Liver (tissue), 8 donors: ENCODE measurements at regions not wholly inside any gene's neighbourhood (a gene's known extent, or its start where the extent isn't known, plus 50 kb on each side); places are given as distances from the start of the nearest gene placed in this dataset.

ENCODE experiments used
- DNase-seq: peaks from one replicate; pipeline ENCODE4 v3.0.0-alpha.2; 2017; ENCODE audit warnings: low spot score
- H3K27ac ChIP-seq, 2 donors: one replicate each; pipeline ENCODE4 v1.7.0; 2013; ENCODE audit warnings: inconsistent platforms in 2 of 2, low read length in 2 of 2, control low read depth in 1 of 2, low read depth in 1 of 2, mild to moderate bottlenecking in 1 of 2
- H3K27me3 ChIP-seq, 4 donors: one replicate each; pipeline versions ENCODE4 v1.6.1 to v1.7.0; 2013; ENCODE audit warnings: low read length in 3 of 4, inconsistent platforms in 1 of 4, mild to moderate bottlenecking in 1 of 4, moderate library complexity in 1 of 4; ENCODE audit not compliant: control insufficient read depth in 4 of 4, insufficient read depth in 4 of 4
- H3K36me3 ChIP-seq, 4 donors: one replicate each; pipeline versions ENCODE4 v1.6.1 to v1.7.0; 2013; ENCODE audit warnings: low read length in 3 of 4, mild to moderate bottlenecking in 3 of 4, low read depth in 1 of 4, moderate library complexity in 1 of 4; ENCODE audit not compliant: control insufficient read depth in 4 of 4, insufficient read depth in 3 of 4
- H3K4me1 ChIP-seq, 4 donors: one replicate each; pipeline versions ENCODE4 v1.6.1 to v1.7.0; 2013; ENCODE audit warnings: low read length in 3 of 4, mild to moderate bottlenecking in 3 of 4, moderate library complexity in 1 of 4; ENCODE audit not compliant: control insufficient read depth in 4 of 4, insufficient read depth in 4 of 4
- H3K4me3 ChIP-seq, 3 donors: one replicate each; pipeline versions ENCODE4 v1.6.1 to v1.7.0; 2013; ENCODE audit warnings: low read length in 3 of 3, control low read depth in 1 of 3, low read depth in 1 of 3, mild to moderate bottlenecking in 1 of 3
- H3K9ac ChIP-seq, 2 donors: one replicate each; pipeline ENCODE4 v1.7.0; 2013; ENCODE audit warnings: low read length in 2 of 2, mild to moderate bottlenecking in 2 of 2, moderate library complexity in 2 of 2, control low read depth in 1 of 2, low read depth in 1 of 2
- H3K9me3 ChIP-seq, 4 donors: one replicate each; pipeline versions ENCODE4 v1.6.1 to v1.7.0; 2013; ENCODE audit warnings: low read length in 3 of 4; ENCODE audit not compliant: control insufficient read depth in 4 of 4
- ATF3 ChIP-seq: IDR thresholded peaks from 2 replicates; pipeline ENCODE4 v1.6.1; 2016; ENCODE audit warnings: antibody characterized with exemption
- FOXA1 ChIP-seq: IDR thresholded peaks from 2 replicates; pipeline ENCODE4 v1.6.1; 2016; ENCODE audit warnings: antibody characterized with exemption
- FOXA2 ChIP-seq: IDR thresholded peaks from 2 replicates; pipeline ENCODE4 v1.6.1; 2016; ENCODE audit warnings: antibody characterized with exemption
- HNF4G ChIP-seq: IDR thresholded peaks from 2 replicates; pipeline ENCODE4 v1.6.1; 2016; ENCODE audit warnings: antibody characterized with exemption
- JUND ChIP-seq, 2 donors: IDR thresholded peaks; 2 replicates each; pipeline ENCODE4 v1.6.1; 2016; ENCODE audit warnings: antibody characterized with exemption in 2 of 2
- MAX ChIP-seq: IDR thresholded peaks from 2 replicates; pipeline ENCODE4 v1.6.1; 2016; ENCODE audit warnings: antibody characterized with exemption
- RAD21 ChIP-seq, 2 donors: IDR thresholded peaks; 2 replicates each; pipeline ENCODE4 v1.6.1; 2016; ENCODE audit warnings: antibody characterized with exemption in 2 of 2, mild to moderate bottlenecking in 2 of 2
- REST ChIP-seq: IDR thresholded peaks from 2 replicates; pipeline ENCODE4 v1.6.1; 2016; ENCODE audit warnings: antibody characterized with exemption, mild to moderate bottlenecking
- RXRA ChIP-seq, 2 donors: IDR thresholded peaks; 2 replicates each; pipeline ENCODE4 v1.6.1; 2017 to 2018; ENCODE audit warnings: antibody characterized with exemption in 2 of 2, mild to moderate bottlenecking in 1 of 2
- TAF1 ChIP-seq: conservative IDR thresholded peaks from 2 replicates; pipeline ENCODE4 v1.6.1; 2016; ENCODE audit warnings: antibody characterized with exemption, mild to moderate bottlenecking
- ZBTB33 ChIP-seq: IDR thresholded peaks from 2 replicates; pipeline ENCODE4 v1.6.1; 2016; ENCODE audit warnings: antibody characterized with exemption
- WGBS: extraction: QIAGEN DNeasy Blood & Tissue Kit; methylation state at CpG from one replicate; pipeline ENCODE4 v1.1.7; 2013; 5-methylcytosine and 5-hydroxymethylcytosine counted together
- TF ChIP-seq, protein P1 (sequence below): fragments of 150-350 bp; IDR thresholded peaks from 2 replicates; pipeline ENCODE4 v1.5.1; 2017; ENCODE audit warnings: improper control_type of control experiment, low read depth, low read length; ENCODE audit not compliant: missing input control
- donor health status: healthy.
- donor health status: healthy.
- donor health status: healthy.
- donor health status: healthy.
- donor health status: healthy.

GRCh38 chr20:40603057-40603651, 85.9 kb downstream of the MAFB start:
- TF ChIP-seq FOXA1, result no peak
- WGBS, result 83% methylated on average over 3 of the region's 3 CpGs
- DNase-seq, result peak; percentile 4

DNA sequence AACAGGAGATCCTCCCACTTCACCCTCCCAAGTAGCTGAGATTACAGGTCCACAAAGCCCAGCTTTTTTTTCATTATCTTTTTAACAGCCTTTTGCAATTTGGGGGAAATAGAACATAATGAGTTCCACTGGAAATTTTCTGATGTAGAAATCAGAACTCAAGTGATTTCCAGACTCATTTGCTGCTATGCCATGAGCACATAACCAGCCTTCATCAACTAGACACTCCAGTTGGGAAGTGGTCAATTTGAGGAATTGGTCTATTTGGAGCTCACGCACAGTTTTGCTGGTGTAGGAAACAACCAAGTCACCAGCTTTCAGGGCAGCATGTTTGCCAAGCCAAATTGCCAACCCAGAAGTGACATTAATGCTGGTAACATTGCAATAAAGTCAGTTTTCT, 86.7 kb downstream of the MAFB start:
- Histone ChIP-seq H3K9me3 (peaks cover 0 to 10% (median 0%) of the 10 kb centered on the region in 4 donors), H3K27me3 (no peaks in the 10 kb centered on the region), H3K9ac (no peak overlapping the region), H3K36me3 (no peaks in the 10 kb centered on the region), H3K4me3 (no peak overlapping the region), H3K27ac (no peak overlapping the region), H3K4me1 (peaks cover 0 to 3% (median 0%) of the 10 kb centered on the region in 4 donors)
- TF ChIP-seq ATF3, result no peak
- no peak for TF ChIP-seq FOXA2
- TF ChIP-seq TAF1, result no peak
- TF ChIP-seq REST, result no peak
- no peak for TF ChIP-seq RXRA (IDR thresholded peaks at IDR 0.05)
- no peak for TF ChIP-seq MAX
- no peak for TF ChIP-seq JUND (IDR thresholded peaks at IDR 0.05)
- TF ChIP-seq, protein P1, sequence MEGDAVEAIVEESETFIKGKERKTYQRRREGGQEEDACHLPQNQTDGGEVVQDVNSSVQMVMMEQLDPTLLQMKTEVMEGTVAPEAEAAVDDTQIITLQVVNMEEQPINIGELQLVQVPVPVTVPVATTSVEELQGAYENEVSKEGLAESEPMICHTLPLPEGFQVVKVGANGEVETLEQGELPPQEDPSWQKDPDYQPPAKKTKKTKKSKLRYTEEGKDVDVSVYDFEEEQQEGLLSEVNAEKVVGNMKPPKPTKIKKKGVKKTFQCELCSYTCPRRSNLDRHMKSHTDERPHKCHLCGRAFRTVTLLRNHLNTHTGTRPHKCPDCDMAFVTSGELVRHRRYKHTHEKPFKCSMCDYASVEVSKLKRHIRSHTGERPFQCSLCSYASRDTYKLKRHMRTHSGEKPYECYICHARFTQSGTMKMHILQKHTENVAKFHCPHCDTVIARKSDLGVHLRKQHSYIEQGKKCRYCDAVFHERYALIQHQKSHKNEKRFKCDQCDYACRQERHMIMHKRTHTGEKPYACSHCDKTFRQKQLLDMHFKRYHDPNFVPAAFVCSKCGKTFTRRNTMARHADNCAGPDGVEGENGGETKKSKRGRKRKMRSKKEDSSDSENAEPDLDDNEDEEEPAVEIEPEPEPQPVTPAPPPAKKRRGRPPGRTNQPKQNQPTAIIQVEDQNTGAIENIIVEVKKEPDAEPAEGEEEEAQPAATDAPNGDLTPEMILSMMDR, result no peak
- TF ChIP-seq ZBTB33, result no peak
- no peak for TF ChIP-seq HNF4G
- no peak for TF ChIP-seq RAD21 (IDR thresholded peaks at IDR 0.05)
- WGBS, result 95% methylated on average over 1 of the region's 1 CpG
- no peak for DNase-seq

More at GRCh38 chr20:40603057-40603651, 85.9 kb downstream of the MAFB start:
- peaks cover 0 to 3% (median 0%) of the 10 kb centered on the region in 4 donors for H3K4me1 ChIP-seq
- H3K4me3 ChIP-seq, result no peak overlapping the region
- no peaks in the 10 kb centered on the region for H3K27me3 ChIP-seq
- no peaks in the 10 kb centered on the region for H3K36me3 ChIP-seq
- no peak overlapping the region for H3K27ac ChIP-seq
- no peak overlapping the region for H3K9ac ChIP-seq
- H3K9me3 ChIP-seq, result peaks cover 0 to 10% (median 0%) of the 10 kb centered on the region in 4 donors
